NCI-H128 (cell line): ENCODE measurements at regions not wholly inside any gene's neighbourhood (a gene's known extent, or its start where the extent isn't known, plus 50 kb on each side); places are given as distances from the start of the nearest gene placed in this dataset.
A peak's percentile ranks its signal among the peaks of the same experiment; 100 is the strongest.

Experiments used
- DNase-seq: peaks from one replicate; lab custom pipeline; 2025; ENCODE audit not compliant: unreplicated experiment; lab: John Stamatoyannopoulos, UW

- no peak for DNase-seq
Observed at GRCh38 chr2:133666621-133667020, 98.4 kb upstream of the NCKAP5 start.

GRCh38 chr2:133667085-133667484 lies 98.8 kb upstream of the NCKAP5 start:
- no peak for DNase-seq

- DNase-seq: no peak
Observed at GRCh38 chr2:133667968-133668367, 99.7 kb upstream of the NCKAP5 start.

GRCh38 chr2:133668547-133668946 lies 100.3 kb upstream of the NCKAP5 start:
- DNase-seq: no peak

- DNase-seq: no peak
Observed at GRCh38 chr2:133673305-133673905, 105.1 kb upstream of the NCKAP5 start.

- no peak for DNase-seq
Observed at GRCh38 chr2:133674066-133674432, 105.8 kb upstream of the NCKAP5 start.

GRCh38 chr2:133674433-133675331 lies 106.4 kb upstream of the NCKAP5 start:
- DNase-seq: peak; percentile 87

GRCh38 chr2:133676392-133677130 lies 108.3 kb upstream of the NCKAP5 start:
- DNase-seq: no peak

GRCh38 chr2:133680343-133681049 lies 112.2 kb upstream of the NCKAP5 start:
- DNase-seq: no peak

- DNase-seq: no peak
Observed at GRCh38 chr2:133682347-133682746, 114.1 kb upstream of the NCKAP5 start.

- DNase-seq: no peak
Observed at GRCh38 chr2:133682906-133683305, 114.6 kb upstream of the NCKAP5 start.

- DNase-seq: no peak
Observed at GRCh38 chr2:133685636-133686215, 117.5 kb upstream of the NCKAP5 start.

GRCh38 chr2:133690780-133691179 lies 122.5 kb upstream of the NCKAP5 start:
- DNase-seq: no peak

- no peak for DNase-seq
Observed at GRCh38 chr2:133691336-133691735, 123.1 kb upstream of the NCKAP5 start.

- no peak for DNase-seq
Observed at GRCh38 chr2:133705287-133705686, 137.0 kb upstream of the NCKAP5 start.

- DNase-seq: no peak
Observed at GRCh38 chr2:133710613-133711012, 142.3 kb upstream of the NCKAP5 start.

- no peak for DNase-seq
Observed at GRCh38 chr2:133711201-133711600, 142.9 kb upstream of the NCKAP5 start.

- no peak for DNase-seq
Observed at GRCh38 chr2:133711806-133712205, 143.5 kb upstream of the NCKAP5 start.

- no peak for DNase-seq
Observed at GRCh38 chr2:133712369-133712768, 144.1 kb upstream of the NCKAP5 start.

GRCh38 chr2:133713049-133713580 lies 144.9 kb upstream of the NCKAP5 start:
- no peak for DNase-seq

GRCh38 chr2:133716166-133716565 lies 147.9 kb upstream of the NCKAP5 start:
- DNase-seq: no peak
